ENCODE measurements at regions not wholly inside any gene's neighbourhood (a gene's known extent, or its start where the extent isn't known, plus 50 kb on each side); places are given as distances from the start of the nearest gene placed in this dataset.

DNA sequence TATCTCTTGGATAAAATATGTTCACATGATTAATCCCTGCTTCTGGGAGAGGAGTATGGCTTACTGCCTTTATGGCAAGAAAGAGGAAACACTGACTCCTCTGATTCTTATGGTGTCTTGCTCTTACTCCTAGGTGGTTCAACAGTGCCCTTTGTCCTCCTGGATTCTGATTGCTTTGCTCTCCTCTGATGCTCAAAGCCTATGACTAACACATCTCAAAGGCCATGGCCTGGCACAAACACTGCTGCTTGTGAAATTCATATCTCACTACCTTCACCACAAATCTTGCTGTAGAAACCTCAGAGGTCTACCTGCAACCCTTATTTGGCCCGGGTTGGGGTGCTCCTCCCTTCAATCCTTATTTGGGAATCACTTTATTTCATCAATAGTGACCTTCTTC, 217.2 kb downstream of the C12orf50 start:
- no peak for TF ChIP-seq MYC (IDR thresholded peaks at IDR 0.05; ENCODE audit: low read depth, low read length)
- no peak for TF ChIP-seq CTCF (IDR thresholded peaks at IDR 0.05; ENCODE audit: extremely low read depth in 1 of 2, insufficient read depth in 1 of 2, low read depth in 1 of 2, low read length in 2 of 2)
- TF ChIP-seq EZH2 (IDR thresholded peaks at IDR 0.05; ENCODE audit: borderline replicate concordance, low read depth, low read length, severe bottlenecking) = no peak
- no peak for TF ChIP-seq POLR2A (IDR thresholded peaks at IDR 0.05; ENCODE audit: low read depth, low read length)
- no peak for TF ChIP-seq POLR2AphosphoS5 (IDR thresholded peaks at IDR 0.05; ENCODE audit: insufficient read depth, low read depth, low read length)

Measured in endothelial cell of umbilical vein (primary cell).